A673 (cell line): ENCODE measurements at regions not wholly inside any gene's neighbourhood (a gene's known extent, or its start where the extent isn't known, plus 50 kb on each side); places are given as distances from the start of the nearest gene placed in this dataset.

Experiments used
- BruUV-seq: library from RNA; stranded (reverse); fragments of 400-500 nt; replicated peaks from 2 replicates; lab custom pipeline; 2021; lab: Mats Ljungman, UMichigan
- CTCF ChIA-PET: fragments of 300-600 bp; sonication (Branson Sonifier 250); formaldehyde crosslinking; loops from one replicate; lab custom pipeline; 2022; ENCODE audit warnings: antibody characterized with exemption; lab: Charles Lee
- POLR2A ChIA-PET: fragments of 300-600 bp; sonication (Branson Sonifier 250); formaldehyde crosslinking; loops from one replicate; lab custom pipeline; 2022; ENCODE audit warnings: antibody characterized with exemption; ENCODE audit not compliant: low non-redundant PET; lab: Charles Lee
- DNase-seq: peaks from one replicate; pipeline ENCODE4 v3.0.0-alpha.2; 2015; ENCODE audit warnings: low spot score
- H3K27ac ChIP-seq: fragments of 200-600 bp; sonication (generic); 2 replicates; pipeline ENCODE4 v1.5.1; 2016; ENCODE audit warnings: mixed run types, low read depth, mild to moderate bottlenecking, mixed read lengths, antibody characterized with exemption, low read length; ENCODE audit not compliant: poor library complexity, severe bottlenecking
- H3K27me3 ChIP-seq: fragments of 200-600 bp; sonication (generic); replicated peaks from 2 replicates; pipeline ENCODE4 v1.6.1; 2017; ENCODE audit warnings: mixed run types, low read depth, mild to moderate bottlenecking, mixed read lengths, antibody characterized with exemption, low read length; ENCODE audit not compliant: insufficient read depth, poor library complexity
- H3K36me3 ChIP-seq: fragments of 200-600 bp; sonication (generic); 2 replicates; pipeline ENCODE4 v1.6.1; 2016; ENCODE audit warnings: mixed run types, mild to moderate bottlenecking, mixed read lengths, antibody characterized with exemption, low read length; ENCODE audit not compliant: insufficient read depth, poor library complexity, severe bottlenecking
- H3K4me1 ChIP-seq: fragments of 200-600 bp; sonication (generic); 2 replicates; pipeline ENCODE4 v1.6.1; 2017; ENCODE audit warnings: mixed run types, mild to moderate bottlenecking, mixed read lengths, antibody characterized with exemption, low read length; ENCODE audit not compliant: insufficient read depth, poor library complexity, severe bottlenecking
- H3K4me3 ChIP-seq: fragments of 200-600 bp; sonication (generic); 2 replicates; pipeline ENCODE4 v1.5.1; 2016; ENCODE audit warnings: low read depth, mixed run types, mild to moderate bottlenecking, mixed read lengths, low read length; ENCODE audit not compliant: poor library complexity, severe bottlenecking
- H3K9me3 ChIP-seq: fragments of 200-600 bp; sonication (generic); 2 replicates; pipeline ENCODE4 v1.6.1; 2016; ENCODE audit warnings: mixed run types, low read depth, mild to moderate bottlenecking, mixed read lengths, antibody characterized with exemption, low read length; ENCODE audit not compliant: poor library complexity, severe bottlenecking
- CTCF ChIP-seq: fragments of 300-800, 200-600 bp; sonication (generic); conservative IDR thresholded peaks from 2 replicates; pipeline ENCODE4 v1.5.1; 2017; ENCODE audit warnings: low read depth, mild to moderate bottlenecking, antibody characterized with exemption, low read length, moderate library complexity, mixed read lengths
- EZH2 ChIP-seq: fragments of 200-600 bp; sonication (generic); IDR thresholded peaks from 2 replicates; pipeline ENCODE4 v1.6.1; 2017; ENCODE audit warnings: borderline replicate concordance, low read depth, mild to moderate bottlenecking, mixed read lengths, antibody characterized with exemption, low read length; ENCODE audit not compliant: poor library complexity, severe bottlenecking
- intact Hi-C: fragments of 100-400 bp; cut with micrococcal nuclease; formaldehyde crosslinking; loops from one replicate; pipeline ENCODE4 v1.10.0; 2022; ENCODE audit not compliant: unreplicated experiment

DNA sequence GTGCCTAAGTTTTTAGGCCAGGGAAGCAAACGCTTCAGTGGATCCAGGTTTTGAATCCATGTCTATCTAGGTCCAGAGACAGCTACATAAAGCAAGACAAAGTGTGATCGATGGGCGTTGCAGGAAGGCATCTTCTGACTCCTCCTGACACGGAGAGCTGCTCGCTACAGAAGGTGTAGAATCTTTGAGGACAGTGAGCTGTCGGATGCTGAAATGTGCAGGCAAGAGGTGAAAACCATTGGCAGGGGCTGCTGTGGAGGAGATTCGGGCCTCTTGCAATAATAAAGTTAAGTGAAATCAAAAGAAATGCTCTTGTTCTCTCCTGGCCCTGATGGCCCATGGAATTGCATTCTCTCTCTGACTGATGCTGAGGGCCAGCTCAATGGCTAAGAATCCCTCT lies 336.2 kb downstream of the CYRIA start:
- intact Hi-C loops = no loop called here
- POLR2A ChIA-PET = no interaction called here
- no peak for TF ChIP-seq CTCF
- no peak for TF ChIP-seq EZH2

GRCh38 chr2:16328521-16329190 lies 337.0 kb downstream of the CYRIA start:
- H3K27me3 ChIP-seq = no peaks in the 10 kb centered on the region
- no peak for TF ChIP-seq CTCF
- TF ChIP-seq EZH2 = no peak
- ChIA-PET CTCF (no interaction called here), POLR2A (no interaction called here)
- no peaks in the 10 kb centered on the region for H3K9me3 ChIP-seq
- intact Hi-C loops = no loop called here
- no peak overlapping the region for H3K4me3 ChIP-seq
- BruUV-seq = no TSS peak
- no peaks in the 10 kb centered on the region for H3K36me3 ChIP-seq
- no peak for DNase-seq
- H3K4me1 ChIP-seq = no peaks in the 10 kb centered on the region
- no peak overlapping the region for H3K27ac ChIP-seq

More for the DNA sequence above, 336.2 kb downstream of the CYRIA start:
- DNase-seq = no peak
- no peak overlapping the region for H3K4me3 ChIP-seq
- no peaks in the 10 kb centered on the region for H3K27me3 ChIP-seq
- CTCF ChIA-PET = no interaction called here
- no peaks in the 10 kb centered on the region for H3K9me3 ChIP-seq
- no peak overlapping the region for H3K27ac ChIP-seq
- H3K4me1 ChIP-seq = no peaks in the 10 kb centered on the region
- H3K36me3 ChIP-seq = no peaks in the 10 kb centered on the region
- no TSS peak for BruUV-seq

DNA sequence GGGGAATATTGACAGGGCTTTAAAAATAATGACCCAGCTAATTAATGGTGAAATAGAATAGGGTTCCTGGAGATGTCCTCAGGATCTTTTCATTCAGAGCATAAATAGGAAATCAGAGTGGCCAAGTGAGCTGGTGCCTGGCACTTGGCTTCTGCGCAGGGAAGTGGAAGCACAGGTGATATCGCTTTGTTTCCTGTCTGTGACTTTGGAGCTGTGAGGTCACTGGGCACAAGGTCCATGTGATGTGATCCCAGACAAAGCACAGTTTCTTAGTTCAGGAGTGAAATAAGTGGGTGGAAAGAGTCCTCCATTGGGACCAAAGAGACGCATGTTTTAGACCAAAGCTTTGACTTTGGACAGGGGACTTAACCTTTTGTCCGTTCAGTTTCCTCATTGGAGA lies 338.3 kb downstream of the CYRIA start:
- no peaks in the 10 kb centered on the region for H3K9me3 ChIP-seq
- ChIA-PET POLR2A (no interaction called here), CTCF (no interaction called here)
- H3K27ac ChIP-seq = no peak overlapping the region
- no peaks in the 10 kb centered on the region for H3K27me3 ChIP-seq
- intact Hi-C loops = no loop called here
- H3K36me3 ChIP-seq = no peaks in the 10 kb centered on the region
- TF ChIP-seq EZH2 (no peak), CTCF (no peak)
- no peak for DNase-seq
- BruUV-seq = no TSS peak
- H3K4me1 ChIP-seq = no peaks in the 10 kb centered on the region
- H3K4me3 ChIP-seq = no peak overlapping the region
